GM12891 (cell line): ENCODE measurements at regions not wholly inside any gene's neighbourhood (a gene's known extent, or its start where the extent isn't known, plus 50 kb on each side); places are given as distances from the start of the nearest gene placed in this dataset.

Source experiments
- POLR2AphosphoS5 ChIP-seq: IDR thresholded peaks from 2 replicates; pipeline ENCODE4 v1.6.1; 2011; ENCODE audit warnings: low read depth, low read length, control low read depth
- SPI1 ChIP-seq: IDR thresholded peaks from 2 replicates; pipeline ENCODE4 v1.6.1; 2011; ENCODE audit warnings: low read depth, low read length, control low read depth

DNA sequence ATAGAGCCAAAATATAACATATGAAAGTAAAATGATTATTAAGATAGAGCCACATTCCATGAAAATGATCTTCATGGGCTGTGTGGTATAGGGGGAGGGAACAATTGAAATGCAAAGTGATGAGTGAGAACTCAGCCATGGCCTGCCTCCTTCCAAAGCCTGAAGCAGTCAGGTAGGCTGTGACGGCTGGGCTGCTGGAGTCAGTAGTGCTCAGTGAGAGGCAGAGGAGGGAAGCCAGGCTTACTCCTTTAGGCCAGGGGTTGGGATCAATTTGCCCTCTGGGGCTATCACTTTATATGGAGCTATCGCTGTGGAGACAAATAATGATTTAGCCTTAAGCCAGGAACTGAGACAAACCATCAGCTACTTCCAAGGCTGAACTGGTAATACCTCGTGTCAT lies 654.9 kb downstream of the FGF9 start:
- no peak for TF ChIP-seq POLR2AphosphoS5
- no peak for TF ChIP-seq SPI1
